Heart right ventricle (tissue), 16 donors: ENCODE measurements at regions not wholly inside any gene's neighbourhood (a gene's known extent, or its start where the extent isn't known, plus 50 kb on each side); places are given as distances from the start of the nearest gene placed in this dataset.

Experiments
- ATAC-seq, 8 donors: fragments of 200-7000 bp; cut with Tn5 transposase; one replicate each; pipeline ENCODE4 v1.9.1; 2020; ENCODE audit warnings: mild to moderate bottlenecking in 8 of 8, moderate library complexity in 8 of 8, moderate number of reproducible peaks in 1 of 8
- DNase-seq, 2 donors: peaks; one replicate each; pipeline ENCODE4 v3.0.0-alpha.2; 2020
- H3K27ac ChIP-seq, 10 donors: fragments of 200-600 bp; sonication (generic) in 2 of 10; one replicate each; pipeline versions ENCODE4 v1.5.0 to v1.8.0; 2020 to 2022; ENCODE audit warnings: mild to moderate bottlenecking in 3 of 10
- H3K27me3 ChIP-seq, 7 donors: fragments of 200-600 bp; one replicate each; pipeline ENCODE4 v1.8.0; 2021 to 2022; ENCODE audit warnings: mild to moderate bottlenecking in 2 of 7
- H3K36me3 ChIP-seq, 9 donors: fragments of 200-600 bp; sonication (generic) in 1 of 9; one replicate each; pipeline versions ENCODE4 v1.5.0 to v1.8.0; 2020 to 2022; ENCODE audit warnings: mild to moderate bottlenecking in 2 of 9
- H3K4me1 ChIP-seq, 9 donors: fragments of 200-600 bp; sonication (generic) in 1 of 9; one replicate each; pipeline versions ENCODE4 v1.5.0 to v1.8.0; 2020 to 2022; ENCODE audit warnings: mild to moderate bottlenecking in 4 of 9
- H3K4me3 ChIP-seq, 10 donors: fragments of 200-600 bp; sonication (generic) in 2 of 10; one replicate each; pipeline versions ENCODE4 v1.5.0 to v1.8.0; 2020 to 2022; ENCODE audit warnings: mild to moderate bottlenecking in 7 of 10, moderate library complexity in 2 of 10
- H3K9me3 ChIP-seq, 11 donors: fragments of 200-600 bp in 10 of 11; sonication (generic) in 2 of 11; one replicate each; pipeline versions ENCODE4 v1.5.0 to v1.8.0; 2013 to 2022; ENCODE audit warnings: mild to moderate bottlenecking in 2 of 11, control low read depth in 1 of 11, moderate library complexity in 1 of 11
- CTCF ChIP-seq, 9 donors: fragments of 200-600 bp; sonication (generic) in 2 of 9; IDR thresholded peaks; one replicate each; pipeline versions ENCODE4 v1.5.0 to v1.8.0; 2021 to 2022; ENCODE audit warnings: antibody characterized with exemption in 9 of 9, mild to moderate bottlenecking in 5 of 9, moderate library complexity in 1 of 9
- WGBS, 2 donors: extraction: QIAGEN DNeasy Blood & Tissue Kit; methylation state at CpG; one replicate each; pipeline ENCODE4 v1.1.7; 2013; ENCODE audit warnings: inconsistent platforms in 1 of 2; 5-methylcytosine and 5-hydroxymethylcytosine counted together
- intact Hi-C, 10 donors: fragments of 100-400 bp; cut with DNase I; formaldehyde crosslinking; loops; one replicate each; pipeline versions ENCODE4 v1.11.1 to v1.14.2; 2022
- donor health status: Arrhythmogenic right ventricular cardiomyopathy.
- donor health status: ischemic (EF 13 %, LVEDD 7.1; RV severe dilation, severe dysfunction).
- donor health status: healthy with polysubstance abuse.
- donor health status: DM: no; HTN: yes; CAD: no.
- donor health status: DM: no; HTN: no; CAD: no.
- donor health status: ischemic (EF 25% LVEDD 6.9; RV normal size, moderate dysfunction).
- donor health status: ischemic (EF 25% LVEDD 5.7; RV mildly dilated, moderate dysfunction).
- donor health status: healthy.
- donor health status: DM: yes; HTN: yes; CAD: no.
- donor health status: Ischemic cardiomyopathy.
- donor health status: ischemic (EF 35%, LVEDD 5.7; RV mildly dilated, moderate dysfunction).
- donor health status: nonischemic (EF 11% LVEDD 7.7; RV severe dilation, severe dysfunction).
- donor health status: DM: yes; HTN: yes; CAD: no.
- donor health status: PGD.
- donor health status: ischemic (EF 29% LVEDD 5.4; RV normal size, mild dysfunction).
- donor health status: nonischemic (EF 23%, LVEDD 6.1; RV moderate dilation, normal function).

- TF ChIP-seq CTCF (IDR thresholded peaks at IDR 0.05), result no peak
- H3K4me3 ChIP-seq, result no peak overlapping the region
- 65 to 74% methylated on average over 3 of the region's 3 CpGs for WGBS, 2 donors
- H3K27ac ChIP-seq, result peak overlapping the region in 5 of 10 donors; percentile 0 to 57 (median 41)
- DNase-seq (no peak), ATAC-seq (peak in 1 of 8 donors; percentile 36)
- no peaks in the 10 kb centered on the region for H3K27me3 ChIP-seq
- H3K36me3 ChIP-seq, result no peaks in the 10 kb centered on the region
- intact Hi-C loops, result no loop called here
- no peaks in the 10 kb centered on the region for H3K9me3 ChIP-seq
- H3K4me1 ChIP-seq, result peaks cover 0 to 13% (median 0%) of the 10 kb centered on the region in 9 donors
Observed at GRCh38 chr2:215601526-215601925, 165.7 kb upstream of the FN1 start.

- no peak for ATAC-seq
- intact Hi-C loops, result no loop called here
- 73 to 81% methylated on average over 3 of the region's 3 CpGs for WGBS, 2 donors
Observed at GRCh38 chr2:215598376-215598975, 162.6 kb upstream of the FN1 start.

GRCh38 chr2:215597577-215597976 is 161.7 kb upstream of the FN1 start:
- Histone ChIP-seq H3K9me3 (no peaks in the 10 kb centered on the region), H3K4me1 (peaks cover 0 to 12% (median 0%) of the 10 kb centered on the region in 9 donors), H3K4me3 (no peak overlapping the region), H3K36me3 (no peaks in the 10 kb centered on the region), H3K27me3 (no peaks in the 10 kb centered on the region), H3K27ac (no peak overlapping the region)
- WGBS, 2 donors, result 96% methylated on average over 3 of the region's 3 CpGs
- intact Hi-C loops, result no loop called here
- no peak for DNase-seq
- no peak for ATAC-seq
- TF ChIP-seq CTCF (IDR thresholded peaks at IDR 0.05), result no peak

More at GRCh38 chr2:215598376-215598975, 162.6 kb upstream of the FN1 start:
- no peaks in the 10 kb centered on the region for H3K9me3 ChIP-seq
- no peak overlapping the region for H3K4me3 ChIP-seq
- no peaks in the 10 kb centered on the region for H3K36me3 ChIP-seq
- H3K4me1 ChIP-seq, result peaks cover 0 to 13% (median 0%) of the 10 kb centered on the region in 9 donors
- DNase-seq, result no peak
- no peak for TF ChIP-seq CTCF (IDR thresholded peaks at IDR 0.05)
- no peaks in the 10 kb centered on the region for H3K27me3 ChIP-seq
- no peak overlapping the region for H3K27ac ChIP-seq

GRCh38 chr2:215594766-215595165 is 158.9 kb upstream of the FN1 start:
- DNase-seq (no peak), ATAC-seq (no peak)
- Histone ChIP-seq H3K27ac (no peak overlapping the region), H3K36me3 (no peaks in the 10 kb centered on the region), H3K4me3 (no peak overlapping the region), H3K9me3 (no peaks in the 10 kb centered on the region), H3K27me3 (no peaks in the 10 kb centered on the region), H3K4me1 (no peaks in the 10 kb centered on the region)
- 36 to 50% methylated on average over 2 of the region's 2 CpGs for WGBS, 2 donors
- TF ChIP-seq CTCF (IDR thresholded peaks at IDR 0.05), result no peak
- intact Hi-C loops, result no loop called here
